ENCODE measurements at regions not wholly inside any gene's neighbourhood (a gene's known extent, or its start where the extent isn't known, plus 50 kb on each side); places are given as distances from the start of the nearest gene placed in this dataset.

GRCh38 chr14:78043349-78043748 is 126.8 kb upstream of the NRXN3 start:
- TF ChIP-seq POLR2A (IDR thresholded peaks at IDR 0.05; ENCODE audit: low read depth, low read length), result no peak
- no peak for TF ChIP-seq TAF1 (IDR thresholded peaks at IDR 0.05; ENCODE audit: low read depth, low read length)
- TF ChIP-seq POLR2AphosphoS5 (IDR thresholded peaks at IDR 0.05; ENCODE audit: low read depth, low read length), result no peak
- no peak for TF ChIP-seq PAX5 (IDR thresholded peaks at IDR 0.05; ENCODE audit: insufficient read depth, low read length, severe bottlenecking)
